ENCODE measurements at regions not wholly inside any gene's neighbourhood (a gene's known extent, or its start where the extent isn't known, plus 50 kb on each side); places are given as distances from the start of the nearest gene placed in this dataset.
"Not testable (repeated sequence)": the region's sequence is repeated elsewhere in the genome, so short reads cannot be mapped to it uniquely, and the experiment has no call there.

GRCh38 chr10:4249841-4250586, 465.0 kb upstream of the KLF6 start:
- DNase-seq = peak; percentile 62

- no peak for DNase-seq
Observed at GRCh38 chr10:4247379-4247778, 462.4 kb upstream of the KLF6 start.

GRCh38 chr10:4246881-4247358, 461.9 kb upstream of the KLF6 start:
- no peak for DNase-seq

- DNase-seq = peak; percentile 76
Observed at GRCh38 chr10:4243651-4244050, 458.6 kb upstream of the KLF6 start.

GRCh38 chr10:4243169-4243568, 458.2 kb upstream of the KLF6 start:
- DNase-seq = no peak

- DNase-seq = no peak
Observed at GRCh38 chr10:4242561-4243035, 457.6 kb upstream of the KLF6 start.

- DNase-seq = no peak
Observed at GRCh38 chr10:4241724-4242345, 456.8 kb upstream of the KLF6 start.

- no peak for DNase-seq
Observed at GRCh38 chr10:4240608-4241197, 455.7 kb upstream of the KLF6 start.

GRCh38 chr10:4239186-4239585, 454.2 kb upstream of the KLF6 start:
- DNase-seq = no peak

GRCh38 chr10:4236905-4237304, 451.9 kb upstream of the KLF6 start:
- DNase-seq = not testable (repeated sequence)

- DNase-seq = peak; percentile 97
Observed at GRCh38 chr10:4234661-4235060, 449.7 kb upstream of the KLF6 start.

- no peak for DNase-seq
Observed at GRCh38 chr10:4231439-4231838, 446.4 kb upstream of the KLF6 start.

- no peak for DNase-seq
Observed at GRCh38 chr10:4230036-4230435, 445.0 kb upstream of the KLF6 start.

- DNase-seq = no peak
Observed at GRCh38 chr10:4229106-4229505, 444.1 kb upstream of the KLF6 start.

- DNase-seq = no peak
Observed at GRCh38 chr10:4227586-4227985, 442.6 kb upstream of the KLF6 start.

GRCh38 chr10:4226941-4227540, 442.0 kb upstream of the KLF6 start:
- no peak for DNase-seq

GRCh38 chr10:4224178-4224577, 439.2 kb upstream of the KLF6 start:
- DNase-seq = no peak

GRCh38 chr10:4221310-4221709, 436.3 kb upstream of the KLF6 start:
- DNase-seq = not testable (repeated sequence)

GRCh38 chr10:4219901-4220300, 434.9 kb upstream of the KLF6 start:
- no peak for DNase-seq

- no peak for DNase-seq
Observed at GRCh38 chr10:4217653-4218052, 432.6 kb upstream of the KLF6 start.

- DNase-seq = no peak
Observed at GRCh38 chr10:4217187-4217586, 432.2 kb upstream of the KLF6 start.

GRCh38 chr10:4216726-4217125, 431.7 kb upstream of the KLF6 start:
- DNase-seq = no peak

- DNase-seq = no peak
Observed at GRCh38 chr10:4215963-4216575, 431.1 kb upstream of the KLF6 start.
